ENCODE measurements at regions not wholly inside any gene's neighbourhood (a gene's known extent, or its start where the extent isn't known, plus 50 kb on each side); places are given as distances from the start of the nearest gene placed in this dataset.

DNA sequence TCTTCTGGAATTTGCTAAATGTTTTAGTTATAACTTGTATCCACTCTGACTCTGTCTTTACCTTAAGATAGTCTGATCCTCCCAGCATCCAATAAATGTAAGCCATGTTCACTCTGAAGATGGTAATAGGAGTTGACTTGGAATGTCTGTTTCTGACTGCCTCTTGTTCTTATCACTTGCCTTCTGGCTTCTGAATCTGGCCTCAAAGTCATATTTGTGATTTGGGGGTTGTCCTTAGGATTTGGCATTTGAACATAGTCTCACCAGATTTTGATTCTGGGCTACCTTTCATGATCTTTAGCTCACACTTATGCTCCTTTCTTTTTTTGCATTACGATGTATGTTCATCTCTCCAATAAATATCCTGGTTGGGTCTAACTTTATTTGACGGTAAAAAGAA is 247.0 kb downstream of the SH2D4B start:
- TF ChIP-seq, protein P1, sequence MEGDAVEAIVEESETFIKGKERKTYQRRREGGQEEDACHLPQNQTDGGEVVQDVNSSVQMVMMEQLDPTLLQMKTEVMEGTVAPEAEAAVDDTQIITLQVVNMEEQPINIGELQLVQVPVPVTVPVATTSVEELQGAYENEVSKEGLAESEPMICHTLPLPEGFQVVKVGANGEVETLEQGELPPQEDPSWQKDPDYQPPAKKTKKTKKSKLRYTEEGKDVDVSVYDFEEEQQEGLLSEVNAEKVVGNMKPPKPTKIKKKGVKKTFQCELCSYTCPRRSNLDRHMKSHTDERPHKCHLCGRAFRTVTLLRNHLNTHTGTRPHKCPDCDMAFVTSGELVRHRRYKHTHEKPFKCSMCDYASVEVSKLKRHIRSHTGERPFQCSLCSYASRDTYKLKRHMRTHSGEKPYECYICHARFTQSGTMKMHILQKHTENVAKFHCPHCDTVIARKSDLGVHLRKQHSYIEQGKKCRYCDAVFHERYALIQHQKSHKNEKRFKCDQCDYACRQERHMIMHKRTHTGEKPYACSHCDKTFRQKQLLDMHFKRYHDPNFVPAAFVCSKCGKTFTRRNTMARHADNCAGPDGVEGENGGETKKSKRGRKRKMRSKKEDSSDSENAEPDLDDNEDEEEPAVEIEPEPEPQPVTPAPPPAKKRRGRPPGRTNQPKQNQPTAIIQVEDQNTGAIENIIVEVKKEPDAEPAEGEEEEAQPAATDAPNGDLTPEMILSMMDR (IDR thresholded peaks at IDR 0.05), result no peak
- TF ChIP-seq POLR2A (IDR thresholded peaks at IDR 0.05) (no peak), POLR2AphosphoS5 (IDR thresholded peaks at IDR 0.05; ENCODE audit: insufficient read depth in 1 of 2, low read depth in 1 of 2) (no peak)
